ENCODE measurements at regions not wholly inside any gene's neighbourhood (a gene's known extent, or its start where the extent isn't known, plus 50 kb on each side); places are given as distances from the start of the nearest gene placed in this dataset.
"Not testable (repeated sequence)": the region's sequence is repeated elsewhere in the genome, so short reads cannot be mapped to it uniquely, and the experiment has no call there.

GRCh38 chr20:47974234-47974878, 189.1 kb upstream of the SULF2 start:
- H3K4me3 ChIP-seq, result no peak overlapping the region
- 27 to 100% (median 83%) methylated on average over 1 to 4 of the region's 8 CpGs; no CpG with 5 or more reads in 4 of the 10 experiments for WGBS, 10 experiments
- no peak overlapping the region for H3K27ac ChIP-seq
- in situ Hi-C loops (cut with MboI; ENCODE audit: low pct_unique_long_range_greater_than_20kb in 2 of 9, low sequenced_read_pairs in 9 of 9, unreplicated experiment in 9 of 9), result no loop called here
- H3K4me1 ChIP-seq (replicated peaks in 1 of 2), result peaks cover 75 to 76% of the 10 kb centered on the region in 2 donors
- ATAC-seq (replicated peaks in 6 of 8), result no peak

DNA sequence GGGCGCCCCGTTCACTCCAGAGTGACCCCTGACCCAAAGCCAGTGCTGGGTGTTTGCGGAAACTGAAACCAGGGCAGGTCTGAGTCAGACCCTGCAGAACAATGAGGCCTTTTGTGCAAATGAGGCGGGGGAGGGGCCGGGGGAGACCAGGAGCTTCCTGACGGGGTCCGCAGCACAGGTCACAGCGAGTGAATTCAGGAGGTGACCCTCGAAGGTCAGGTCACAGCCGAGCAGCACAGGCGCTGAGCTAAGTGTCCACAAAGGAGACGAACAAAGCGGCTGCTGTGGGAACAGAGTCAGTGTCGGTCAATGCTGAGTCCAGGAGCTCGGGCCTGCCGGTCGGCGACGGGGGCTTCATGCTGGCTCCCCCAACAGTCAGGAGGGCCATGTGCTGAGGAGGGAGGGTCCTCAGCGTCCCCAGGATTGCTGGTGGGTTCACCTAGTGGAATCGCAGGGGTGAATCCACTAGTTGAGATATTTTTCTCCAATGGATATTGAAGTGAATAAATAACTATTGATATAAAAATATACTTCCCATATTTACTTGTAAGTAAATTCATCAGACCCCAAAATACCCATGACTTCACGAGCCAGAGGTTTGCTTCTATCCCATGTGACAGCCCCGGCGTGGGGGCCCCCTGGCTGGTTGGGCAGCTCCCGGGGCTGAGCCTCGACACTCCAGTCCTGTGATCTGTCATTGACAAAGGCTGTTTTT, 188.4 kb upstream of the SULF2 start:
- 16 to 89% (median 60%) methylated on average over 1 to 14 of the region's 26 CpGs; no CpG with 5 or more reads in 3 of the 10 experiments for WGBS, 10 experiments
- in situ Hi-C loops (cut with MboI; ENCODE audit: low pct_unique_long_range_greater_than_20kb in 2 of 9, low sequenced_read_pairs in 9 of 9, unreplicated experiment in 9 of 9), result no loop called here
- no peak overlapping the region for H3K27ac ChIP-seq
- peak in 3 of 8 experiments; percentile 3 to 6 (median 5) for ATAC-seq (replicated peaks in 6 of 8)
- H3K4me1 ChIP-seq (replicated peaks in 1 of 2), result peaks cover 74 to 75% of the 10 kb centered on the region in 2 donors
- no peak overlapping the region for H3K4me3 ChIP-seq

DNA sequence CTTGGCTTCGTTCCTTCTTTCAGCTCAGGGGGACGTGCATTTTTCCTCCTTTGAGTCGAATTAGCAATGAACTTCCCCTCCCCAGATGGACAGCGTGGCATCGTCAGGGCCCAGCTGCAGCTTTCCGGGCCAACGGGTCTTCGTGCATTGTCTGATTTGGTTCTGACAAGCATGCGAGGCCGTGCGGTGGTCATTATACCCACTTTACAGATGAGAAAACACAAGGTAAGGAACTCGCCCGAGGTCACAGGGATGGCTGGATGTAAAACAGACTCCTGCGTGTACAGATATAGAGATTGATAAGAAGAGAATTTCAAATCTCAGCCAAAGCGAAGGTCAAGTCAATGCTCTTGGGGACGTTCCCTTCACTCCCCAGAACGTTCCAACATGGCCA, 187.6 kb upstream of the SULF2 start:
- 58 to 100% (median 78%) methylated on average over 1 to 11 of the region's 17 CpGs; no CpG with 5 or more reads in 2 of the 10 experiments for WGBS, 10 experiments
- ATAC-seq (replicated peaks in 6 of 8), result no peak
- peak overlapping the region in 1 of 2 donors; percentile 83 for H3K27ac ChIP-seq
- in situ Hi-C loops (cut with MboI; ENCODE audit: low pct_unique_long_range_greater_than_20kb in 2 of 9, low sequenced_read_pairs in 9 of 9, unreplicated experiment in 9 of 9), result no loop called here
- H3K4me3 ChIP-seq, result no peak overlapping the region
- peaks cover 72% of the 10 kb centered on the region in 2 donors for H3K4me1 ChIP-seq (replicated peaks in 1 of 2)

DNA sequence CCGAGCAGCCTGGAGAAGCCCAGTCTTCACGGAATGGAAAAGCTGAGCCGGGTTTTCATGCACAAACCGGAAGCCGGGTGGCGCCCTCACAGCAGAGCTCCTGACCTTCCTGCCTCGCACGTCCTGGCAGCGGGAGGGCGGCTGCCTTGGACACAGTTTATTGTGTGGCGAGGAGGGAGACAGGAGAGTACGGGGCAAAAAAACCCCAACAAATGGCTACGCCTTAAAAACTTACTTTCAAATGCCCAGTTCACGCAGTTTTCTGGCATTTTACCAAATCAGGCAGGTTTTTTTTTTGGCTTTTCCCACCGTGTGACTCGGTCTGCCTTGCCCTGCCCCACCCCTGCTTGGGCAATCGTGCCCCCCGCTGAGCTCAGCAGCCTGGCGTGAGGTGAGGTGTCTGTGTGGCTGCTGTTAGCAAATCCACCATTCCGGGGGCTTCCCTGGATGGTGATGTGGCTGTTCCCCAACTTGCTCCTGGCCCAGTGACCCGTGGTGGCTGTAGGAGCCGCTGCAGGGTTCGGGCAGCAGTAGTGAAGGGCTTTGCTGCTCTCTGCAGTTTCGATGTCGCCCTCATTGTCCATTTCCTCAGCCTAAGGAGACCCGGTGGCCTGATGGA, 187.1 kb upstream of the SULF2 start:
- ATAC-seq (replicated peaks in 6 of 8), result peak in 7 of 8 experiments; percentile 14 to 74 (median 32)
- H3K27ac ChIP-seq, result peak overlapping the region; percentile 65 to 83

DNA sequence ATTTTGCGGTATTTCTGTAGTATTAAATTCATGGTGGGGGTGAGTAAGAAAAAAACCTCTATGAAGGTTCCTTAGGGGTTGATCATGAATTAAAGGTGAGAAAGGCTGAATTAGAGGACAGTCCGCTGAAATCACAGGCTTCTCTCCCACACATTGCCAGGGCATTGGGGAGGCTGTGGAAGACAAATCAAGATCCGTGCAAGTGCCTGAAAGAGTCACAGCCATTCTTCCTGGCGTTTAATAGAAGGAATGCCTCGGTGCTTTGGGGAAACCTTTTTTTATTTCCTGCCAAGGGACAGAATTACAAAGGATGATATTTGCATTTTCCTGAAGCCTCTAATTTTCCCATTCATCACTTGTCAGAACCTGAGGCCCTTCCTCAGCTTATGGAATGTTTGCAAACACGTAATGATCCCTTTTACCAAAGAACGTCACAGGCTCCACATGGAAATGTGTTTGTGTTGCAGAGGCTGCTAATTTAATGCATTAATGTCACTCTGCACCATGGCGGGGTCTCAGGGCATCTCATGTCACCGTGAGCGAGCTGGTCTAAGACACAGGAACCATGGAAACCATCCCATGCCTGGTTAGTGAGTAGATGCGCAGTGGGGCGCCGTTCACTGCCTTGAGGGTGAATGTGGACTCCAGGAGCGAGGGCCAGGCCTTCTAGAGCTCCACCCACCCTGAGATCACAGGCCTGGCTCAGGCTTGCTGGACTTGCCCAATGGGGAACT, 185.9 kb upstream of the SULF2 start:
- in situ Hi-C loops (cut with MboI; ENCODE audit: low pct_unique_long_range_greater_than_20kb in 2 of 9, low sequenced_read_pairs in 9 of 9, unreplicated experiment in 9 of 9), result no loop called here
- 10 to 94% (median 40%) methylated on average over 1 to 7 of the region's 14 CpGs; no CpG with 5 or more reads in 1 of the 10 experiments for WGBS, 10 experiments
- Histone ChIP-seq H3K4me1 (replicated peaks in 1 of 2) (peaks cover 55 to 57% of the 10 kb centered on the region in 2 donors), H3K4me3 (no peak overlapping the region), H3K27ac (peak overlapping the region; percentile 65 to 83)
- ATAC-seq (replicated peaks in 6 of 8), result peak in 6 of 8 experiments; percentile 60 to 84 (median 78)

More for the DNA sequence above, 187.1 kb upstream of the SULF2 start:
- H3K4me3 ChIP-seq; in situ Hi-C loops (cut with MboI; ENCODE audit: low pct_unique_long_range_greater_than_20kb in 2 of 9, low sequenced_read_pairs in 9 of 9, unreplicated experiment in 9 of 9): not testable (repeated sequence)
- peaks cover 67% of the 10 kb centered on the region in 2 donors for H3K4me1 ChIP-seq (replicated peaks in 1 of 2)
- 0 to 45% (median 36%) methylated on average over 1 to 8 of the region's 26 CpGs; no CpG with 5 or more reads in 3 of the 10 experiments for WGBS, 10 experiments

- Histone ChIP-seq H3K4me1 (replicated peaks in 1 of 2) (peaks cover 53% of the 10 kb centered on the region in 2 donors), H3K27ac (peak overlapping the region; percentile 60 to 83), H3K4me3 (no peak overlapping the region)
- in situ Hi-C loops (cut with MboI; ENCODE audit: low pct_unique_long_range_greater_than_20kb in 2 of 9, low sequenced_read_pairs in 9 of 9, unreplicated experiment in 9 of 9), result no loop called here
- WGBS, 10 experiments, result 33 to 100% (median 76%) methylated on average over 1 to 7 of the region's 8 CpGs; no CpG with 5 or more reads in 2 of the 10 experiments
- peak in 5 of 8 experiments; percentile 9 to 53 (median 39) for ATAC-seq (replicated peaks in 6 of 8)
Observed at GRCh38 chr20:47970282-47970903, 185.1 kb upstream of the SULF2 start.

- no peak for ATAC-seq (replicated peaks in 6 of 8)
- Histone ChIP-seq H3K4me1 (replicated peaks in 1 of 2) (peaks cover 53% of the 10 kb centered on the region in 2 donors), H3K4me3 (no peak overlapping the region), H3K27ac (peak overlapping the region; percentile 10 to 83)
- 20 to 100% (median 94%) methylated on average over 1 to 2 of the region's 6 CpGs; no CpG with 5 or more reads in 6 of the 10 experiments for WGBS, 10 experiments
- in situ Hi-C loops (cut with MboI; ENCODE audit: low pct_unique_long_range_greater_than_20kb in 2 of 9, low sequenced_read_pairs in 9 of 9, unreplicated experiment in 9 of 9), result no loop called here
Observed at GRCh38 chr20:47969426-47969825, 184.1 kb upstream of the SULF2 start.

DNA sequence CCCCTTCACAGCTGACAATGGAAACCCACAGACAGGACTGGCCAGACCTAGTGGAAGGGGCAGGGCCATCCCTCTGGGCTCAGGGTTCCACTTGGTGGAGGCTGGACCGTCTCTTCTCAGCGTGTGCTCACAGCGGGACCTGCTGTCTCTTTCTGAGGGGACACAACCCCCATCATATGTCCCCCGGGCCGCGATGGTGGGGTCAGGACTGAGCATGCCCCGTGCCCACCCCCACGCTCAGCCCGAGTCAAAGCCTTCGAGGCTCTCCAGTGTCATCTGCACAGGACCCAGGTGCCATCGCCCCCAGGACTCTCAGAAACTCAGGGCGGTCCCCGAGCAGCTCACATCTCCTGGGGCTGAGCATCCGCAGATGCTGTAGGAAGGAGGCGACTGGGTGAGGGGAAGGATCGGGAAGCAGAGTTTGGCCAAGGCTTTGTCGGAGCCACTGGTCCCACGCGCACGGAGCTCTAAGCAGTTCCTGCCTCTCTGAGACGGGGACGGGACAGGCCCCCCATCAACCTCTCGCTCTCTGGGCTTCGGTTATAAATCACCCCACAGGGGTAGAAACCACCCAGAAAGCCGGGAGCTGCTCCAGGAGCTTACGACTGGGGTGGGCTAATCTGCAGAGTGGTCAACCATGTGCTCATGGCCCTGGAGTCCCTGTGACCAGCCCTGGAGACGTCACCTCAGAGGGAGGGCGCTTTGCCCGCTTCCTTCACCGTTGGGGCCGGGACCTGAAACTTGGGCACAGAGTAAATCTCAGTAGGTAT, 183.4 kb upstream of the SULF2 start:
- Histone ChIP-seq H3K4me1 (replicated peaks in 1 of 2) (peaks cover 48 to 50% of the 10 kb centered on the region in 2 donors), H3K4me3 (no peak overlapping the region), H3K27ac (no peak overlapping the region)
- WGBS, 10 experiments, result 85 to 100% (median 97%) methylated on average over 2 to 15 of the region's 31 CpGs; no CpG with 5 or more reads in 5 of the 10 experiments
- in situ Hi-C loops (cut with MboI; ENCODE audit: low pct_unique_long_range_greater_than_20kb in 2 of 9, low sequenced_read_pairs in 9 of 9, unreplicated experiment in 9 of 9), result no loop called here
- no peak for ATAC-seq (replicated peaks in 6 of 8)

DNA sequence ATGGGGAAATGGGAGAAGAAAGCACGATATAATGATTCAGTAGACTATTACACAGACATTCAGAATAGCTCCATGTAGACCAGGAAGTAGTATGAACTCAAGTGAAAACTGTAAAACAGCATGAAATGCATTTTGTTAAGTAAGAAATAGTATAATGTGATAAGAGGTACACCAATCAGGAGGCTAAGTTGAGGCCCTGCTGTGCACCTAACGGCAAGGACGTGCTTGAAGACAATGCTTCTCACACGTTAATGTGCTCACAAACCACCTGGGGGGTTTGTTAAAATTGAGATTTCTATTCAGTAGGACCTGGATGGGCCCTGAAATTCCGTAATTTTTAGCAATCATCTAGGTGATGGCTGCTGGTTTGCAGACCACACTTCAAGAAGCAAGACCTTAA, 178.9 kb upstream of the SULF2 start:
- Histone ChIP-seq H3K4me1 (replicated peaks in 1 of 2) (peaks cover 21 to 36% of the 10 kb centered on the region in 2 donors), H3K4me3 (no peak overlapping the region), H3K27ac (no peak overlapping the region)
- WGBS, 10 experiments, result 47 to 100% (median 74%) methylated on average over 1 to 5 of the region's 5 CpGs
- no peak for ATAC-seq (replicated peaks in 6 of 8)
- in situ Hi-C loops (cut with MboI; ENCODE audit: low pct_unique_long_range_greater_than_20kb in 2 of 9, low sequenced_read_pairs in 9 of 9, unreplicated experiment in 9 of 9), result no loop called here

- H3K27ac ChIP-seq, result peak overlapping the region; percentile 2 to 26
- no peak overlapping the region for H3K4me3 ChIP-seq
- in situ Hi-C loops (cut with MboI; ENCODE audit: low pct_unique_long_range_greater_than_20kb in 2 of 9, low sequenced_read_pairs in 9 of 9, unreplicated experiment in 9 of 9), result no loop called here
- peak in 1 of 8 experiments; percentile 6 for ATAC-seq (replicated peaks in 6 of 8)
- 67 to 81% (median 71%) methylated on average over 1 to 8 of the region's 8 CpGs; no CpG with 5 or more reads in 5 of the 10 experiments for WGBS, 10 experiments
- H3K4me1 ChIP-seq (replicated peaks in 1 of 2), result peaks cover 28 to 39% of the 10 kb centered on the region in 2 donors
Observed at GRCh38 chr20:47963022-47963421, 177.7 kb upstream of the SULF2 start.

GRCh38 chr20:47962286-47962963, 177.1 kb upstream of the SULF2 start:
- peak in 5 of 8 experiments; percentile 70 to 91 (median 89) for ATAC-seq (replicated peaks in 6 of 8)
- peaks cover 34 to 44% of the 10 kb centered on the region in 2 donors for H3K4me1 ChIP-seq (replicated peaks in 1 of 2)
- H3K27ac ChIP-seq, result peak overlapping the region; percentile 2 to 26
- in situ Hi-C loops (cut with MboI; ENCODE audit: low pct_unique_long_range_greater_than_20kb in 2 of 9, low sequenced_read_pairs in 9 of 9, unreplicated experiment in 9 of 9), result no loop called here
- 62 to 83% (median 74%) methylated on average over 2 to 4 of the region's 7 CpGs; no CpG with 5 or more reads in 7 of the 10 experiments for whole genome bisulfite sequencing, 10 experiments
- no peak overlapping the region for H3K4me3 ChIP-seq

Measured in motor neuron (in vitro differentiated cells).